ENCODE measurements at regions not wholly inside any gene's neighbourhood (a gene's known extent, or its start where the extent isn't known, plus 50 kb on each side); places are given as distances from the start of the nearest gene placed in this dataset.

- Histone ChIP-seq H3F3A (ENCODE audit: insufficient read depth, low read length) (no peaks in the 10 kb centered on the region; the same call in 1 of the 2 replicates), H3K4me1 (ENCODE audit: insufficient read depth, low read length, severe bottlenecking) (peaks cover 82% of the 10 kb centered on the region), H3K36me3 (ENCODE audit: insufficient read depth, low read length) (no peaks in the 10 kb centered on the region), H3K9ac (ENCODE audit: low read length) (peak overlapping the region; percentile 49), H3K27me3 (ENCODE audit: insufficient read depth, low read length) (no peaks in the 10 kb centered on the region), H3K79me2 (ENCODE audit: insufficient read depth, low read length) (no peaks in the 10 kb centered on the region), H3K4me2 (ENCODE audit: low read length) (peak overlapping the region; percentile 56), H3K9me3 (ENCODE audit: low read length) (no peaks in the 10 kb centered on the region), H2AFZ (ENCODE audit: low read length) (no peak overlapping the region), H3K4me3 (ENCODE audit: low read depth, low read length, poor library complexity, severe bottlenecking) (no peak overlapping the region), H3K27ac (ENCODE audit: low read depth, low read length, poor library complexity, severe bottlenecking) (peak overlapping the region; percentile 95), H3K9me2 (ENCODE audit: low read depth, low read length) (no peaks in the 10 kb centered on the region), H4K20me1 (ENCODE audit: insufficient read depth, low read length) (no peaks in the 10 kb centered on the region)
- no peak for TF ChIP-seq CTCF (IDR thresholded peaks at IDR 0.05; ENCODE audit: low read length)
Observed at GRCh38 chr13:40186626-40187323, 479.7 kb downstream of the FOXO1 start.

- Histone ChIP-seq H3K9ac (ENCODE audit: low read length) (peak overlapping the region; percentile 51), H3K36me3 (ENCODE audit: insufficient read depth, low read length) (no peaks in the 10 kb centered on the region), H3F3A (ENCODE audit: insufficient read depth, low read length) (no peaks in the 10 kb centered on the region; the same call in 1 of the 2 replicates), H3K79me2 (ENCODE audit: insufficient read depth, low read length) (no peaks in the 10 kb centered on the region), H3K27me3 (ENCODE audit: insufficient read depth, low read length) (no peaks in the 10 kb centered on the region), H3K4me1 (ENCODE audit: insufficient read depth, low read length, severe bottlenecking) (peaks cover 82% of the 10 kb centered on the region), H3K27ac (ENCODE audit: low read depth, low read length, poor library complexity, severe bottlenecking) (peak overlapping the region; percentile 95), H3K4me2 (ENCODE audit: low read length) (peak overlapping the region; percentile 56), H3K4me3 (ENCODE audit: low read depth, low read length, poor library complexity, severe bottlenecking) (peak overlapping the region; percentile 19), H3K9me2 (ENCODE audit: low read depth, low read length) (no peaks in the 10 kb centered on the region), H3K9me3 (ENCODE audit: low read length) (no peaks in the 10 kb centered on the region), H2AFZ (ENCODE audit: low read length) (no peak overlapping the region), H4K20me1 (ENCODE audit: insufficient read depth, low read length) (no peaks in the 10 kb centered on the region)
- TF ChIP-seq CTCF (IDR thresholded peaks at IDR 0.05; ENCODE audit: low read length), result no peak
- TF ChIP-seq EZH2 (IDR thresholded peaks at IDR 0.05; ENCODE audit: borderline replicate concordance, low read length), result no peak
Observed at GRCh38 chr13:40187324-40187795, 479.1 kb downstream of the FOXO1 start.

- Histone ChIP-seq H3K36me3 (ENCODE audit: insufficient read depth, low read length) (no peaks in the 10 kb centered on the region), H3K4me3 (ENCODE audit: low read depth, low read length, poor library complexity, severe bottlenecking) (peak overlapping the region; percentile 19), H3K4me1 (ENCODE audit: insufficient read depth, low read length, severe bottlenecking) (peaks cover 82% of the 10 kb centered on the region), H2AFZ (ENCODE audit: low read length) (no peak overlapping the region), H3K9me3 (ENCODE audit: low read length) (no peaks in the 10 kb centered on the region), H3K4me2 (ENCODE audit: low read length) (peak overlapping the region; percentile 56), H3K9me2 (ENCODE audit: low read depth, low read length) (no peaks in the 10 kb centered on the region), H3K79me2 (ENCODE audit: insufficient read depth, low read length) (no peaks in the 10 kb centered on the region), H3K27me3 (ENCODE audit: insufficient read depth, low read length) (no peaks in the 10 kb centered on the region), H4K20me1 (ENCODE audit: insufficient read depth, low read length) (no peaks in the 10 kb centered on the region), H3K9ac (ENCODE audit: low read length) (peak overlapping the region; percentile 51), H3K27ac (ENCODE audit: low read depth, low read length, poor library complexity, severe bottlenecking) (peak overlapping the region; percentile 95), H3F3A (ENCODE audit: insufficient read depth, low read length) (no peaks in the 10 kb centered on the region)
- TF ChIP-seq EZH2 (IDR thresholded peaks at IDR 0.05; ENCODE audit: borderline replicate concordance, low read length) (no peak), CTCF (IDR thresholded peaks at IDR 0.05; ENCODE audit: low read length) (no peak)
Observed at GRCh38 chr13:40187841-40188591, 478.4 kb downstream of the FOXO1 start.
